Stimulated activated CD4-positive, alpha-beta T cell treated with anti-CD3 and anti-CD28 coated beads, TNF-alpha, amount 100 ng/mL, for 48 hours (primary cell): ENCODE measurements at regions not wholly inside any gene's neighbourhood (a gene's known extent, or its start where the extent isn't known, plus 50 kb on each side); places are given as distances from the start of the nearest gene placed in this dataset.

ENCODE experiments used
- DNase-seq, 3 donors: peaks; one replicate each; pipeline ENCODE4 v3.0.0-alpha.2; 2020; ENCODE audit warnings: low read depth in 3 of 3

DNA sequence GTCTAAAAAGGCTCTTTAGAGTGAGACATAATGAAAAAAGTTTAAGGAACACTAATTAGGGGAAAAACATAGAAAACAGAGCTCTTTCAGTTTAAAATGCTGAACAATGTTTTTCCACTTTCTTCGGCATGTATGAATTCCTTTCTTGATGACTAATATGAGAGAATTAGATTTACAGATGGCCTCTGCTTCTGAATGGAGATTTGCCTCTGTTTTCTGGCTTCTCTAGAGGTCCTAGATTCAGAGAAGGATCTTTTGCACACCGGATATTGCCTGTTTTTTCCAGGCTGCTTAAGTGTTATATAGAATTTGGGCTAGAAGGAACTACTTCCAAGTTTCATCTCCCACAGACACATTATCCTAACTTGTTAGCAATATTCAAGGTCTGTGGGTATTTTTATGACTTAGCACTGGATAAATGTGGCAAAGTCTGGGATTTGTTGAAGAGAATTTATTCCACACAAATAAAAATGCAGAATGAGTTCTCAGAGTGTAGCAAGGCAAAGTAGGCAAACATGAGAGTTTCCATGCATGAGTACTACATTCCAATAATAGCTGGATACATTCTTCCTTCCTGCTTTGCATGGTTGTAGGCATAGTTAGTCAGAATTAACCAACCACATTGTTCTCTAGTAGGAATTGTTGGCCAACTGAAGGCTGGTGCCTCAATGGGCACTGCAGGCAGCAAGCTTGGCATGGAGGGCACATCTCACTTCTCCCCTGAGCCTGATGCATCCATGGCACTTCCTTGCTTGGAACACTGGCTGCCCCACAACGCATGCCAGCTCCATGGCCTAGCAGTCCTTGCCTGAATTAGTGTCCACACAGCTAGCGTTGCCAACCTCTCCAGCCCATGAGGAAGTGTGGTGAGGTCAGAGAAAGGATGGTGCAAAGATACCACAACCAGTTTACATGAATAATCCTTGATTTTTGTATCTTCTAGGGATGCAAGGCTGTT, 224.2 kb downstream of the CLIC5 start:
- no peak for DNase-seq

DNA sequence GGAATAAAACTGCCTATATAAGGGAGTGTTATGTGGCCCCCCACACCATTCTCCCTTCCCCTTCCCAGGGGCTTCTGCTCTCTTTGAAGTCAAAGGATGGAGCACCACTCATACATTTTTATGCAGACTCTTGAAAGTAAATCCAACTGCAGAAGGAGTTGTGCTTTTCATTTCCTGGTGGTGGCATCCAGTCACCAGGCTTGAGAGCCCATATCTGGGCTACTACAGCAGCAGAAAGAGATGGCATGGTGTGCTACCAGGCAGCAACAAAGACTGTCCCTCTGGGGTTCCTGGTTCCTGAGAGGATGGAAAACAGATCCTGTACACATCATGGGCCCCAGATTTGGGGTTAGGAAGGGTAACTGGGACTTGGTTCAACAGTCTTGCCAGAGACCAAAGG, 226.4 kb downstream of the CLIC5 start:
- no peak for DNase-seq

DNA sequence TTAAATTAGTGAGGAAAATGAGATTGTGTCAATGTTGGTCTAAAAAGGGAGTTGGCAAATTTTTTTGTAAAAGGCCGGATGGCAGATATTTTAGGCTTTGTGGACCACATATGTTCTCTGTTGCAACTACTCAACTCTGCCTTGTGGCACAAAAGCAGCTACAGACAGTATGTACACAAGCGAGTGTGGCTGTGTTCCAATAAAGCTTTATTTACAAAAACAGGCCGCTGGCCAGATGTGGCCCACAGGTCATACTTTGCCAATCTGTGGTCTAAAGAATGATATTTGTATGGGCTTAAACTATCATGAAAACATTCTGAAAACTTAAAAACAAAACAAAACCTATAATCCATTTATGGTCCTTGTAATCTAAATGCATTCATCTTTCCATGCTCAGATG, 228.3 kb downstream of the CLIC5 start:
- no peak for DNase-seq

DNA sequence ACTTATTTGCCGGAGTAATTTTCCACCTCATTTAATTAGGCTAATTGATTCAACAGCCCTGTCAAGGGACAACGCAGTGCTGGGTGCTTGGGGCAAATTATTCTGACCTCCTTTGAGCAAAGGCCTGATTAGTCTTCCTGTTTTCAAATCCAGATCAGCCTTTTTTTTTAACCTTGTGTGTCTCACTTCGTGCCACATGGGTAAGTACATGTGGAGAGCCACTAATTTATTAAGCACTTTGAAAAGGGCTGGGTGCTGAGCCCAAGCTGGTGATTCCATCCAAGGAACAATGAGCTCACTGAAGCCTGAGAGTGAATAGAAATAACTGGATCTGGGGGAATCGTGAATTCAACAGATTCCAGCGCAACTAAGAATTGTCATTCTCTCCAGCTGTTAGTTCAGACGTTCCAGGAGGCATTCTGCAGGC, 229.3 kb downstream of the CLIC5 start:
- no peak for DNase-seq

DNA sequence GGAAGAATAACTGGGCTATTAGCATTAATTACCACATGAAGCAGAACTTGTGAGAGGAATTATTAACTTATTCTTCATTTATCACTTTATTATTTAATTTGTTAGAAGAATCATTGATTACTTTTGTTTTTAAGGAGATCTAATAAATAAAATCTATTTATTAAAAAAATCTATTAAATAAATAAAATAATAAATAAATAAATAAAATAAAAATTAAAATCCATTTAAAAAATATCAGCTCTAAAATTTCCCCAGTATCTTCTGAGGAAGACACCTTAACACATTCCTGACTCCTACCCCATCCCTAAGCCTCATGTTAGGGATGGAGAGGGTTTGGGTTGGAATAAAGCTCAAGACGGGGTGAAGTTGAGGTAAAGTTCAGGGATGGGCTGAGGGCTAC, 231.4 kb downstream of the CLIC5 start:
- DNase-seq = no peak

DNA sequence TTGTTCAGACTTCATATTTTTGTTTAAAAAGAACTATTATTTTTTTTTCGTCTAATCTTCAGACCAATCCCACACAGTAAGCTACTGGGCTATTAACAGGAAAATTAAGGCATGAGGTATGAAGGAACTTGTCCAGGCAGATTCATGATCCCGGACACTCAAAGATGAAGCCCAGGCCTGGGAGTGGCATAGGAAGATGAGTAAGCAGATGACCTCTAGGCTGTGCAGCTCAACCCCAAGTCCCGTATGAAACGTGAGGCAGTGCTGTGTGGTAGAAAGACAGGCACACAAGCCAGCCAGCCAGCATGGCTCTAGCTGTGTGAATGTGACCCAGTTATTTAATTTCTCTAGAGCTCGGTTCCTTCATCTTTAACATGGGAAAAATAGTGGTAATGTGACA, 231.9 kb downstream of the CLIC5 start:
- DNase-seq = no peak

DNA sequence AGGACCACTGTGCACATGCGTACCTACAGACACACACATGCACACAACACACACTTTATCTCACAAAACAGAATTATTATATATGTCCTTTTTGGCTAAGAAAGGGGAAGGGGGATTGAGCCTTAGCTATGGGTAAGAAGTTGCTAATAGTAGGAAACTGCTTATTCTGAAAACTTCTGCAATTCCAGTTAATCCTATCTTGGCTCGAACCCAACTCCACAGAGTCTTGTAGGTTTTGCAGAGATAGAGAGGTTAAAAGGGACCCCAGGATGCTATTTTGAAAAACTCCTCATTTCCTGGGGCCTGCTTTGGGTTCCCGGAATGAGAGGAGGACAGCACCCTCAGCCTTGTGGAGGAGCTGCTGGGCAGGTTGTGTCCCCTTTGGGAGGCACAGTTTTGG, 233.8 kb downstream of the CLIC5 start:
- no peak for DNase-seq

DNA sequence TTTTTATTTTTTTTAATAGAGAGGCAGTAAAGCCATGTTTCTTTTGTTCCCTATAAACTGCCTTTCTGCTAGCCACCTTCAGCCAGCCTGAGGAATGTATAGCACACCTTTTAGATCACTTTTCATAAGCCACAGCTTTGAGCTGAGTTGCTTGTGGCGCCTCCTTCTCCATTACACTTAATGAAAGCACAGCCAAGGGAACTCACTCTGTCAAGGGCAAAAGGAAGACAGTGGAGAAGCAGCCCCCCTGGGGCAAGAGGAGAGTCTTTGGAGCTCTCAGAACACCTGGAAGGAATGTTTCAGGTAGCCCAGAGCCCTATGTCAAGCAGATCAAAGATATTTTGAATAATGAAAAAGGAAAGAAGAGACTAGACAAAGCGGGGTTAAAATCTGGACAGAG, 235.1 kb downstream of the CLIC5 start:
- no peak for DNase-seq

DNA sequence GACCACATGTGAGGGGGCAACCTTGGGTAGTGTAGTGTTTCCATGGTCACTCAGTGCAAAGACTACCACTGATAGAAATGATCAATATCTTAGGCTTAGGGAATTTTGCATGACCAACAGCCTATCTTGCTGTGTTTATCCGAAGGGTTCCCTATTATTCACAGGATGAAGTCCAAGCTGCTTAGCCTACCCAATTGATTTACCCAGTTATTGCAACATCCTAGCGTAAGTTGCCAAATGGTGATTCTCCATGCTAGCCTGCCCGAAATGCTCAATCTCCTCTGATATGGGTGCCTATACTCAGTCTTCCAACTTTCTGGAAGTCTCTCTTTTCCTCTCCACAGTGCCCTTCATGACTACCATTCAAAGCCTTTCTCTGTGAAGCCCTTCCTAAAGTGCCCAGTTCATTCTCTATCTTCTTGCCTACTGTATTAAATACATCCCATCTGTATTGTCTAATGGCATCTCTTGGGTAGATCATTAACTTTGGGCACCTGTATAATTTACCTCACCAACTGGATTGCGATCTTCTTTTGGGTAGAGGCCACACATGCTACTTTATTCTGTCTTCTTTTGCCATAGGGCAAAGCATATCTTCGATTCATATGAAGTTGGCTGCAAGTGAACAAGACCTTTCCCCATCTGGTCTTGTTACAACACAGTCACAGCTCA, 240.5 kb downstream of the CLIC5 start:
- DNase-seq = no peak

DNA sequence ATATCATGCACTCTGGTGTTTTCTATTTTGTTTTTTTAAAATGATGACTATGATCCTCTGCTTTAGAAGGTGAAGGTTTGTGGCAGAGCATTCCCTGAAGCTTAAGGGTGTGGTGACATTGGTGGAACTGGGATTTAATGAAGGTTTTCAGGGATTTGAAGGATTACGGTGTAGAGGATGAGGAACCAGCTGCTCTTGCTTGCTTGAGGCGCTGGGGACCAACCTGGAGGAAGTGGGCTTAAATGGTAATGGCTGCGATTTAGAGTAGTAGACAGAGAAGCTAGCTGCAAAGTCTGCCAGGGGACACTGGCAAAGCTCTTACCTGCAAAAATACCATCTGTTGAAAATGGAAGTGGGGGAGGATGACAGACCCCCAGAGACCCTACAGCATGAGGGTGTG, 241.8 kb downstream of the CLIC5 start:
- DNase-seq = no peak

DNA sequence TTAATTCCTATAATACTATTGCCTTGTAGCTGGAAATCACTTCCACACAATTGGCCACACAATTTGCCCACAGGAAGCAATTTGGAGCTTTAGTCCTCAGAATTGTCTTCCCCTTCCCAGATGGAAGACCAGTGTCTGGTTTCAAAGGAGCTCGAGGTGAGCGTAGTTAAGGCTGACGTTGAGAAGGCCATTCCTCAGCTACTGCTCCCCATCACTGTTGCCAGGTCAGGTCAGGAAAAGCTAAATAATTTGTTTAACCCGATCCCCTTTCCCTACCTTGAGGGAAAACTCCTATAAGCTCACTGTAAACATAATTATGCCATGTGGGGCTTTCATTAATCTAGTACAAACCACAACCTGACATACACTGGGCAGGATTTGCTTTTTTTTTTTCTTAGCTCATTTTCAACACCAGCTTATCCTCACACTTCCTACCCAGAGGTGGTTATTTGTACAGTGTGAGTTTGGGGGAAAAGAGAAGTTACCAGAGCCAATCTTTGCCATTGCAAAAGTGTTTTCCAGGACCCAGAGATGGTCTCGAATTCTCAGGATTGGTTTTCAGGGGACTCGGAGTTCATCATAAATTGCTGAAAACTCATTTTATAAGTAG, 242.7 kb downstream of the CLIC5 start:
- DNase-seq = no peak

DNA sequence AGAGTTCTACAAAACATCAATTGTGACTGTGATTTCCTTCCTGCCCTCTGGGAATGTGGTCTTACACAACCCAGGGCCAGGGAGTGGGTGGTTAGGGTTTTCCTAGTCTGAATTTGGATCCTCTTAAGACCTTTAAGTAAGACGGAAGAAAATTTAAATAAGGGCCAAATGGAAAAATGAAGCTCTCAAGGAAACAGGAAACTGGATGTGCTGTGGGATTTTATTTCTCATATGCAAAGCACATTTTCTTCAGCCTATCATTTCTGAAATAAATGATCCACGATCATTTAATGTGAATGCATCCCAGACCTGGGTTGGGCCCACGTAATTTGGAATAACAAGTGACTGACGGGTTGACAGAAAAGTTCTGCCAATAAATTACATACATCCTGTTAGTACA, 243.6 kb downstream of the CLIC5 start:
- DNase-seq = no peak

DNA sequence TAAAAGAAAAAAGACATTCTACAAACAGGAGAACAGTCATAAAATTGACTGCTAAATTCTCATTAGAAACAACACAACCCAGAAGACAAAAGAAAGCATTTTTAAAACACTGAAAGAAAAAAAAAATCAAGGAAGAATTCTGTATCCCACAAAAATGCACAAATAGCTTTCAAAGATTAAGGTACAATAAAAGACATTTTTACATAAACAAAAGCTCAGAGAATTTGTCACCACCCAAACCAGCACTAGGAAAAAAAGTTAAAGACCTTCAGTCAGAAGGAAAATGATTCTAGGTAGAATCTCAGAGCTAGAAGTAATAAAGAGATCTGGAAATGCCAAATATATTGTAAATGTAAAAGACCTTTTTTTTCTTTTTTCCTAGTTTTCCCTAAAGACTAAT, 252.4 kb downstream of the CLIC5 start:
- DNase-seq = no peak

DNA sequence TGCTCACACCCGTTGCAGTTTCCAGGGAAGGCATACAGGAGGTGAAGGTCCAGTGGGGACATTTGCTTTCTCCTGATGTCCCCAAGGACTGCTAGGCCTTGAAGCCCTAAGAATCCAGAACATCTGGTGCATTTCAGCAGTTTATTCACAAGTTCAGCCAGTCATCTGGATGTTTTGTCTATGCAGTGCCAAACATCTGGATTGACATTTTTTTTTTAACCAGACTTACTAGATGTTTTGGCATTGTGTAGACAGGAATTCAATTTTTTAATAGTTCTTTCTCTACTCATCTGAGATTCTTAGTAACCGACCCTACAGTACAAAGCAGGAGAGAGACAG, 256.2 kb downstream of the CLIC5 start:
- no peak for DNase-seq

DNA sequence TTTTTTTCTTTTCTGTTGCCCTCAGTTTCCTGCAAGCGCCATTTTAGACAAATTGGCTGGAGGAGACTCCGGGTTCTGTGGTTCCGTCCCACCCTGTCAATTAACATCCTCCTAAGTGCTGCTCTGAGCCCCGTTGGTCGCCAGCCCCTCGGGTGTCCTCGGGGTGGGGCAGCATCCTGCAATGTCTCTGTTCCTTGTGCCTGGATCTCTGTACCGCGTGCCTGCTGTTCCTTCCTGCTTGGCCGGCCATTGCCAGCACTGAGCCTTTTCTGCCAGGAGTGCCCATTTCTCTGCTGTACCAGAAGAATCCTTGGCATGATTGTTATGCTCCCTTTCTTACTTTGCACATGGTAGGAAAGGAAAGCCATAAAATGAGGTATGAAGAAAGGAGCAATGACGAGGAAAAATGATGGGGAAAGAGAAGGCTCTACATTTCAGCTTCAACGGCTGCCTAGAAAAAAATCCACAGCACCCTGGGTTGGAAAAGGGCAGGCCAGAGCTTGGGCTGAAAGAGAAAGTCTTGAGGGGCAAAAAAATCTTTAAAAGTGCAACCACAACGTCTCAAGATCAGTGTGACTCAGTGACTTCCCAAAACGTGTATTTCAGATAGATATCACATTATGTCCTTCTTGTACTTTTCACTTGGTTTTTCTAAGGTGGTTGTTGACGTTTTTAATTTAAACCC, 256.7 kb downstream of the CLIC5 start:
- DNase-seq = no peak

DNA sequence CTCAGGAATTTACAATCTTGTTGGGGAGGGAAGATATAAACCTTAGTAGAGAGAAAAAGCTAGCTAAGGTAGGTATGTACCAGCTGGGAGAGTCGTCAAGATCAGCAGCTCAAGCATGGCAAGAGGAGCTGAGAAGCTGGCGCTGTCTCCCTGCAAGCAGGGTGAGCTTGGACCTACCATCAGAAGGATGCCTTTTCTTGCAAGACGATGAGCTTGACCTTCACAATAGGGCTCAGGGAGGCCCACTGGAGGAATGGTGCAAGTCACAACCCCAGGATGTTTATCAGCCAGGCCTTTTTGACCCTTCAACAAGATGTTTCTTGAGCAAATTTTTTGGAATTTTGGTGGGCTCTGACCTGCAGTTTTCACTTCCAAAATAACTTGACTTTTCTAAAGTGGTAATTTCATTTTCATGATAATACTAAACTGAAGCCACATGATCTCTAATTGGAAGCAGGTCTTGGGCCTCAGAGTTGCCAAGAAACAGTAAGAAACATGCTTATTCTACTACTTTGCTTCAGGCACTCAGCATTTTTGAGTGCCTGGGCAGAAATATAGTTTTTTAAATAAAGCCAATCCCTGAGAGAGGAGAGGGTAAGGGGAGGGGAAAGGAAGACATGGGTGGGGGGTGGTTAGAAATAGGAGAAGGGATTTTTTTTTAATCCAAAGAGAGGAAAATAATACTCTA, 258.1 kb downstream of the CLIC5 start:
- no peak for DNase-seq

DNA sequence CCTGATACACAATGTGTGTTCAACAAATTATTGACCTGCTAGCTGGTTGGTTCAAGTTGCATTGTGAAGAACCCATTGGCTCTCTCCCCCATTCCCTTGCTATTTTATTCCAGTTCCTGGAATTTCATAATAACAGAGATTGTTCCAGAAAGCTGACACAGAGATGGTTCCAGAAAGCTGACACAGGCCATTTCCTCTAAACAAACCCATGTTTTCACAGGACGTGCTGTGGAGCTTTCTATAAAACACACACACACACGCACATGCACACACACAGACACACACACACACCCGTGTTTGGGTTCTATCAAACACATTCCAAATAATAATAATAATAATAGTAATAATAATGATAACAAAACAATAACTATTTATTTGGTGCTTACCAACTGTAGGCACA, 259.1 kb downstream of the CLIC5 start:
- no peak for DNase-seq

DNA sequence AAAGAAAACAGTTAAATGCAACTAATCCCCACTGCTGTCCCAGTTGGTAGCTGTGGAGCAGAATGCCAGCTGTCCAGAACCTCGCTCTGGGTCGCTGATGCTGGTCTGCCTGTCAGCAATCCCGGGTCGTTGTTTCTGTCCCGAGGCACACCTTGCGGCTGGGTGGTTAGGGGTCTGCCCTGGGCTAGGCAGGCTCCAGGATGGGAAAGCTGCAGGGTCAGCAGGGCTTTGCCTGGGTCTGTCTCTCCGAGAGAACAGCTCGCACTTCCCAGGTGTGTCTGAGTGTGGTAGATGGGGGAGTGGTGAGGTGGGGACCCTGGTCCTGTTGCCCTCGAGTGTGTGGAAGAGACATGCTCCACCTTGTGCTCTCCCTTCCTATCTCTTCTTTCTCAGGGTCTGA, 261.2 kb downstream of the CLIC5 start:
- DNase-seq = no peak

DNA sequence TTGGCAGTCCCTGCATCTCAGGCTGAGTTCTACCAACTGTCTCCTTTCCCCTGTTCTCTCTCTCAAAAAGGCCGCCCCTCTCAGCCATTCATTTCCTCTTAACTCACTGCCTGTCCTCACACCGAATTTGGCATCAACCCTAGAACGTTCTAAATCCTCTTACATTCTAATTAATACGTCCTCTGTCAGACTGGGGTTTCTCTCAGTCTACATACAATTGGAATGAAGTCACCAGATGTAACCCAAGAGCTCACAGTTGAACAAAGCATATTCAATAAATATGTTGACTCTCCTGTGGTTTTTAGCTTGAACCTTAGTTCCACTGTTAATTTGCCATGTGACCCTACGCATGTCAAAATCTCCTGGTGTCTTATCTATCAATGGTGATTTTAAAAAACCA, 269.6 kb downstream of the CLIC5 start:
- no peak for DNase-seq

DNA sequence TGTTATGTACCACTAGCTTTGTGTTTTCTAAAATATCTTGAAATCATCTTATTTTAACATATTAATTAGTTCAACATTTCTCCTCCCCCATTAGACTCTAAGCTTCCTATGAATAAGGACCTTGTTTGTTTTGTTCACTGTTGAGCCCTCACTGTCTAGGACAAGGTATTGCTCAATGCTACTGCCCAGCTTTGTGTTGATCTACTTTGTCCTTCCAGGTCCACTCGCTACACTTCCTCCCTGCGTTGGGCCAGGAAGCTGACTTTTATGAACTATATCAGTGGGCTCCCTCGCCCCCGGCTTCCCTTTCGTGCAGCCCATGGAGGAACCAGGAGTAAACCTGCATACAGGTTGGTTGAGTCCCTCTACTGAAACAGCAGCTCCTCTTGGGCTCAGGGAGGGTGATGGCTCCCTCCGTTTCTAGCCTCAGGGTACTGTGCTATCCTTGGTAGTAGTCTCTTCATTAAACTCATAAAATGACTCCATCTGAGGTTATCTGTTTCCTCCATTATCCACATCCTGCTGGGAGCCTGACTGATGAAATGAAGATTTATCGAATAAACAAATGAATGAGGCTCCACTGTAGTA, 272.5 kb downstream of the CLIC5 start:
- no peak for DNase-seq

DNA sequence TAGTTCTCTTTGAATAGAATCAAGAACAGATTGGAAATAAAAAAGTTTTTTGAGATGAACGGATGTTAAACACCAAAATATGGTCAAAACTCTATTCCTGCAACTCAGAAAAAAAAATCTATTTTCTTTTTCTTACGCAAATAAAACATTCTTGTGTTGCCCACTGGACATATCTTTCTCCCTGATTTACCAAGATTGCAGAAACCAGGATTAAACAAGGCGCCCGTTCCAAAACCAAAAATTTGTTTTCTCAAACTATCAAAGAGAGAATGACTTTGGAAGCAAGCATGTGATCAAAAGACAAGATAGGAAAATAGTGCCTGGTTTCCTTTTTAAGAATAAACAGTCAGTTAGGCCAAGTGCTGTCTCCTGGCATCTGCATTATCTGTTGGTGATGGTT, 273.1 kb downstream of the CLIC5 start:
- no peak for DNase-seq
